GM23338 (cell line): ENCODE measurements at regions not wholly inside any gene's neighbourhood (a gene's known extent, or its start where the extent isn't known, plus 50 kb on each side); places are given as distances from the start of the nearest gene placed in this dataset.

Experiments
- ATAC-seq: fragments of 200-7000 bp; cut with Tn5 transposase; 3 replicates; pipeline ENCODE4 v1.9.1; 2020
- DNase-seq: peaks from one replicate; pipeline ENCODE4 v3.0.0-alpha.2; 2015; ENCODE audit warnings: low spot score
- H2AFZ ChIP-seq: fragments of 200-600 bp; sonication (generic); 2 replicates; pipeline ENCODE4 v1.8.0; 2016; ENCODE audit warnings: antibody characterized with exemption, mild to moderate bottlenecking, moderate library complexity
- H3F3A ChIP-seq: fragments of 200-600 bp; sonication (generic); replicated peaks from 2 replicates; pipeline ENCODE4 v1.8.0; 2017; ENCODE audit warnings: antibody characterized with exemption, mixed run types, low read depth
- H3K27ac ChIP-seq: fragments of 200-600 bp; sonication (generic); 2 replicates; pipeline ENCODE4 v1.6.1; 2016; ENCODE audit warnings: low read depth
- H3K27me3 ChIP-seq: fragments of 200-600 bp; sonication (generic); 2 replicates; pipeline ENCODE4 v1.8.0; 2016; ENCODE audit warnings: mild to moderate bottlenecking, mixed run types, moderate library complexity; ENCODE audit not compliant: insufficient read depth
- H3K36me3 ChIP-seq: fragments of 200-600 bp; sonication (generic); 2 replicates; pipeline ENCODE4 v1.8.0; 2016; ENCODE audit warnings: mild to moderate bottlenecking; ENCODE audit not compliant: insufficient read depth
- H3K4me1 ChIP-seq: fragments of 200-600 bp; sonication (generic); 2 replicates; pipeline ENCODE4 v1.8.0; 2016; ENCODE audit warnings: mild to moderate bottlenecking, moderate library complexity; ENCODE audit not compliant: insufficient read depth
- H3K4me2 ChIP-seq: fragments of 200-600 bp; sonication (generic); 2 replicates; pipeline ENCODE4 v1.7.1; 2017; ENCODE audit warnings: mixed run types
- H3K4me3 ChIP-seq: fragments of 200-600 bp; sonication (generic); 2 replicates; pipeline ENCODE4 v1.6.1; 2016; ENCODE audit warnings: mixed run types
- H3K79me2 ChIP-seq: fragments of 200-600 bp; sonication (generic); replicated peaks from 2 replicates; pipeline ENCODE4 v1.8.0; 2017; ENCODE audit warnings: mild to moderate bottlenecking; ENCODE audit not compliant: insufficient read depth
- H3K9me2 ChIP-seq: fragments of 200-600 bp; sonication (generic); 2 replicates; pipeline ENCODE4 v1.8.0; 2017; ENCODE audit not compliant: insufficient read depth
- H4K20me1 ChIP-seq: fragments of 200-600 bp; sonication (generic); replicated peaks from 2 replicates; pipeline ENCODE4 v1.8.0; 2017; ENCODE audit warnings: mild to moderate bottlenecking; ENCODE audit not compliant: insufficient read depth
- H3K27ac Mint-ChIP-seq: 2 replicates; pipeline ENCODE4 v1.8.0; 2020; ENCODE audit warnings: inconsistent platforms, mild to moderate bottlenecking, moderate library complexity, mixed read lengths
- H3K27me3 Mint-ChIP-seq: 3 replicates; pipeline ENCODE4 v1.8.0; 2022; ENCODE audit warnings: low read depth, mild to moderate bottlenecking, moderate library complexity, mixed read lengths, inconsistent platforms; ENCODE audit not compliant: insufficient read depth, poor library complexity
- H3K36me3 Mint-ChIP-seq: 3 replicates; pipeline ENCODE4 v1.8.0; 2021; ENCODE audit warnings: low read depth, mild to moderate bottlenecking, inconsistent platforms, moderate library complexity, mixed read lengths
- H3K4me1 Mint-ChIP-seq: 3 replicates; pipeline ENCODE4 v1.8.0; 2020; ENCODE audit warnings: mild to moderate bottlenecking, inconsistent platforms, mixed read lengths
- H3K4me3 Mint-ChIP-seq: 3 replicates; pipeline ENCODE4 v1.8.0; 2021; ENCODE audit warnings: moderate library complexity, mild to moderate bottlenecking, inconsistent platforms, mixed read lengths
- H3K9me3 Mint-ChIP-seq: 3 replicates; pipeline ENCODE4 v1.8.0; 2020; ENCODE audit warnings: moderate library complexity, mild to moderate bottlenecking, inconsistent platforms, mixed read lengths
- CREB1 ChIP-seq: fragments of 250-450 bp; sonication (Bioruptor Pico); IDR thresholded peaks from 2 replicates; pipeline ENCODE4 v1.5.0; 2020; ENCODE audit warnings: low read depth, mild to moderate bottlenecking, moderate library complexity
- JUNB ChIP-seq: IDR thresholded peaks from one replicate; pipeline ENCODE4 v1.6.1; 2016; ENCODE audit warnings: antibody characterized with exemption; ENCODE audit not compliant: unreplicated experiment
- POLR2AphosphoS5 ChIP-seq: IDR thresholded peaks from 2 replicates; pipeline ENCODE4 v1.6.1; 2016; ENCODE audit warnings: antibody characterized with exemption, low read depth
- STAT1 ChIP-seq: IDR thresholded peaks from one replicate; pipeline ENCODE4 v1.6.1; 2016; ENCODE audit warnings: antibody characterized with exemption; ENCODE audit not compliant: unreplicated experiment
- ZNF331 ChIP-seq: fragments of 250-450 bp; sonication (Bioruptor Pico); IDR thresholded peaks from 2 replicates; pipeline ENCODE4 v1.5.0; 2020; ENCODE audit warnings: low read depth, mild to moderate bottlenecking, moderate library complexity
- TF ChIP-seq, protein P1 (sequence below), 2 experiments: fragments of 200-600 bp in 1 of 2; sonication (generic) in 1 of 2; conservative IDR thresholded peaks; 2 replicates each; pipeline versions ENCODE4 v1.5.1 to v1.6.1; 2016 to 2017; ENCODE audit warnings: antibody characterized with exemption in 2 of 2, low read depth in 2 of 2, mild to moderate bottlenecking in 2 of 2, moderate library complexity in 1 of 2
- TF ChIP-seq, protein P2 (sequence below): fragments of 250-450 bp; sonication (Bioruptor Pico); IDR thresholded peaks from 2 replicates; pipeline ENCODE4 v1.5.0; 2020; ENCODE audit warnings: mild to moderate bottlenecking, moderate library complexity
- TF ChIP-seq, protein P3 (sequence below): IDR thresholded peaks from 2 replicates; pipeline ENCODE4 v1.6.1; 2016; ENCODE audit warnings: antibody characterized with exemption

DNA sequence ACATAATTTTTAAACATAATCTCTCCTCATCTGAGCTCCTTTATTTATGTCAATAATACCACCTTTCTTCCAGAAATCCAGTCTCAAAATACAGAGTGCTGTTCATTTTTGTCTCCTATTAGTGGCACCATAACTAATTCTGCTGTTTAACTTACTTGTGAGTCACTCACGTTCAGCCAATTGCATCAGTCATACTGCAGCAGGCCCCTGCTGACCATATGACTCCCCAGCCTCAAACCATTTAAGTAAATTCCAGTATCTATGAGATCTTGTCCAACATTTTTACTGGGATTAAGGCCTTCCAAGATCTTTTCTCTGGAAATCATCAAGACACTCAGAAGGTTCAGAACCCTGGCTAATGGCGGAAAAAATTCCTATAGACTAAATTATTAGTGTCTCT, 982.2 kb upstream of the MAP3K7 start (continued):
- TF ChIP-seq STAT1 (no peak), ZNF331 (CRISPR knock-in tag) (no peak), JUNB (no peak), CREB1 (CRISPR knock-in tag) (no peak), POLR2AphosphoS5 (no peak)
- TF ChIP-seq, protein P1, sequence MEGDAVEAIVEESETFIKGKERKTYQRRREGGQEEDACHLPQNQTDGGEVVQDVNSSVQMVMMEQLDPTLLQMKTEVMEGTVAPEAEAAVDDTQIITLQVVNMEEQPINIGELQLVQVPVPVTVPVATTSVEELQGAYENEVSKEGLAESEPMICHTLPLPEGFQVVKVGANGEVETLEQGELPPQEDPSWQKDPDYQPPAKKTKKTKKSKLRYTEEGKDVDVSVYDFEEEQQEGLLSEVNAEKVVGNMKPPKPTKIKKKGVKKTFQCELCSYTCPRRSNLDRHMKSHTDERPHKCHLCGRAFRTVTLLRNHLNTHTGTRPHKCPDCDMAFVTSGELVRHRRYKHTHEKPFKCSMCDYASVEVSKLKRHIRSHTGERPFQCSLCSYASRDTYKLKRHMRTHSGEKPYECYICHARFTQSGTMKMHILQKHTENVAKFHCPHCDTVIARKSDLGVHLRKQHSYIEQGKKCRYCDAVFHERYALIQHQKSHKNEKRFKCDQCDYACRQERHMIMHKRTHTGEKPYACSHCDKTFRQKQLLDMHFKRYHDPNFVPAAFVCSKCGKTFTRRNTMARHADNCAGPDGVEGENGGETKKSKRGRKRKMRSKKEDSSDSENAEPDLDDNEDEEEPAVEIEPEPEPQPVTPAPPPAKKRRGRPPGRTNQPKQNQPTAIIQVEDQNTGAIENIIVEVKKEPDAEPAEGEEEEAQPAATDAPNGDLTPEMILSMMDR (conservative IDR thresholded peaks at IDR 0.05; ENCODE audit: low read depth in 2 of 2): no peak
- TF ChIP-seq, protein P2, sequence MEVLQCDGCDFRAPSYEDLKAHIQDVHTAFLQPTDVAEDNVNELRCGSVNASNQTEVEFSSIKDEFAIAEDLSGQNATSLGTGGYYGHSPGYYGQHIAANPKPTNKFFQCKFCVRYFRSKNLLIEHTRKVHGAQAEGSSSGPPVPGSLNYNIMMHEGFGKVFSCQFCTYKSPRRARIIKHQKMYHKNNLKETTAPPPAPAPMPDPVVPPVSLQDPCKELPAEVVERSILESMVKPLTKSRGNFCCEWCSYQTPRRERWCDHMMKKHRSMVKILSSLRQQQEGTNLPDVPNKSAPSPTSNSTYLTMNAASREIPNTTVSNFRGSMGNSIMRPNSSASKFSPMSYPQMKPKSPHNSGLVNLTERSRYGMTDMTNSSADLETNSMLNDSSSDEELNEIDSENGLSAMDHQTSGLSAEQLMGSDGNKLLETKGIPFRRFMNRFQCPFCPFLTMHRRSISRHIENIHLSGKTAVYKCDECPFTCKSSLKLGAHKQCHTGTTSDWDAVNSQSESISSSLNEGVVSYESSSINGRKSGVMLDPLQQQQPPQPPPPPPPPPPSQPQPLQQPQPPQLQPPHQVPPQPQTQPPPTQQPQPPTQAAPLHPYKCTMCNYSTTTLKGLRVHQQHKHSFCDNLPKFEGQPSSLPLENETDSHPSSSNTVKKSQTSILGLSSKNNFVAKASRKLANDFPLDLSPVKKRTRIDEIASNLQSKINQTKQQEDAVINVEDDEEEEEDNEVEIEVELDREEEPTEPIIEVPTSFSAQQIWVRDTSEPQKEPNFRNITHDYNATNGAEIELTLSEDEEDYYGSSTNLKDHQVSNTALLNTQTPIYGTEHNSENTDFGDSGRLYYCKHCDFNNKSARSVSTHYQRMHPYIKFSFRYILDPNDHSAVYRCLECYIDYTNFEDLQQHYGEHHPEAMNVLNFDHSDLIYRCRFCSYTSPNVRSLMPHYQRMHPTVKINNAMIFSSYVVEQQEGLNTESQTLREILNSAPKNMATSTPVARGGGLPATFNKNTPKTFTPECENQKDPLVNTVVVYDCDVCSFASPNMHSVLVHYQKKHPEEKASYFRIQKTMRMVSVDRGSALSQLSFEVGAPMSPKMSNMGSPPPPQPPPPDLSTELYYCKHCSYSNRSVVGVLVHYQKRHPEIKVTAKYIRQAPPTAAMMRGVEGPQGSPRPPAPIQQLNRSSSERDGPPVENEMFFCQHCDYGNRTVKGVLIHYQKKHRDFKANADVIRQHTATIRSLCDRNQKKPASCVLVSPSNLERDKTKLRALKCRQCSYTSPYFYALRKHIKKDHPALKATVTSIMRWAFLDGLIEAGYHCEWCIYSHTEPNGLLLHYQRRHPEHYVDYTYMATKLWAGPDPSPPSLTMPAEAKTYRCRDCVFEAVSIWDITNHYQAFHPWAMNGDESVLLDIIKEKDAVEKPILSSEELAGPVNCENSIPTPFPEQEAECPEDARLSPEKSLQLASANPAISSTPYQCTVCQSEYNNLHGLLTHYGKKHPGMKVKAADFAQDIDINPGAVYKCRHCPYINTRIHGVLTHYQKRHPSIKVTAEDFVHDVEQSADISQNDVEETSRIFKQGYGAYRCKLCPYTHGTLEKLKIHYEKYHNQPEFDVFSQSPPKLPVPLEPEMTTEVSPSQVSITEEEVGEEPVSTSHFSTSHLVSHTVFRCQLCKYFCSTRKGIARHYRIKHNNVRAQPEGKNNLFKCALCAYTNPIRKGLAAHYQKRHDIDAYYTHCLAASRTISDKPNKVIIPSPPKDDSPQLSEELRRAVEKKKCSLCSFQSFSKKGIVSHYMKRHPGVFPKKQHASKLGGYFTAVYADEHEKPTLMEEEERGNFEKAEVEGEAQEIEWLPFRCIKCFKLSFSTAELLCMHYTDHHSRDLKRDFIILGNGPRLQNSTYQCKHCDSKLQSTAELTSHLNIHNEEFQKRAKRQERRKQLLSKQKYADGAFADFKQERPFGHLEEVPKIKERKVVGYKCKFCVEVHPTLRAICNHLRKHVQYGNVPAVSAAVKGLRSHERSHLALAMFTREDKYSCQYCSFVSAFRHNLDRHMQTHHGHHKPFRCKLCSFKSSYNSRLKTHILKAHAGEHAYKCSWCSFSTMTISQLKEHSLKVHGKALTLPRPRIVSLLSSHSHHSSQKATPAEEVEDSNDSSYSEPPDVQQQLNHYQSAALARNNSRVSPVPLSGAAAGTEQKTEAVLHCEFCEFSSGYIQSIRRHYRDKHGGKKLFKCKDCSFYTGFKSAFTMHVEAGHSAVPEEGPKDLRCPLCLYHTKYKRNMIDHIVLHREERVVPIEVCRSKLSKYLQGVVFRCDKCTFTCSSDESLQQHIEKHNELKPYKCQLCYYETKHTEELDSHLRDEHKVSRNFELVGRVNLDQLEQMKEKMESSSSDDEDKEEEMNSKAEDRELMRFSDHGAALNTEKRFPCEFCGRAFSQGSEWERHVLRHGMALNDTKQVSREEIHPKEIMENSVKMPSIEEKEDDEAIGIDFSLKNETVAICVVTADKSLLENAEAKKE (CRISPR knock-in tag): no peak

DNA sequence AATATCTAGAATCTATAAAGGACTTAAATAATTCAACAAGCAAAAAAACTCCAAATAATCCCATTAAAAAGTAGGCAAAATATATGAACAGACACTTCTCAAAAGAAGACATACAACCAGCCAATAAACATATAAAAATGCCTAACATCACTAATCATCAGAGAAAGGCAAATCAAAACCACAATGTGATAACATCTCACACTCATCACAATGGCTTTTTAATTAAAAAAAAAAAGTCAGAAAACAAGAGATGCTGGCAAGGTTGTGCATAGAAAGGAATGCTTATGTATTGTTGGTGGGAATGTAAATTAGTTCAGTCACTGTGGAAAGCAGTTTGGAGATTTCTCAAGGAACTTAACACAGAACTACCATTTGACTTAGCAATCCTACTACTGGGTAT, 979.6 kb upstream of the MAP3K7 start:
- H3K27ac ChIP-seq: no peak overlapping the region
- DNase-seq (no peak), ATAC-seq (no peak)
- Mint-ChIP-seq H3K27me3 (no peaks in the 10 kb centered on the region), H3K4me1 (no peaks in the 10 kb centered on the region), H3K9me3 (no peaks in the 10 kb centered on the region; the same call in 1 of the 3 replicates), H3K4me3 (no peak overlapping the region), H3K36me3 (no peaks in the 10 kb centered on the region), H3K27ac (no peak overlapping the region)
- no peak for TF ChIP-seq POLR2AphosphoS5
- TF ChIP-seq STAT1: no peak
- TF ChIP-seq, protein P3, sequence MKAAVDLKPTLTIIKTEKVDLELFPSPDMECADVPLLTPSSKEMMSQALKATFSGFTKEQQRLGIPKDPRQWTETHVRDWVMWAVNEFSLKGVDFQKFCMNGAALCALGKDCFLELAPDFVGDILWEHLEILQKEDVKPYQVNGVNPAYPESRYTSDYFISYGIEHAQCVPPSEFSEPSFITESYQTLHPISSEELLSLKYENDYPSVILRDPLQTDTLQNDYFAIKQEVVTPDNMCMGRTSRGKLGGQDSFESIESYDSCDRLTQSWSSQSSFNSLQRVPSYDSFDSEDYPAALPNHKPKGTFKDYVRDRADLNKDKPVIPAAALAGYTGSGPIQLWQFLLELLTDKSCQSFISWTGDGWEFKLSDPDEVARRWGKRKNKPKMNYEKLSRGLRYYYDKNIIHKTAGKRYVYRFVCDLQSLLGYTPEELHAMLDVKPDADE: no peak
- no peaks in the 10 kb centered on the region for H3F3A ChIP-seq
- H3K79me2 ChIP-seq: no peaks in the 10 kb centered on the region
- H3K36me3 ChIP-seq: no peaks in the 10 kb centered on the region
- H4K20me1 ChIP-seq: no peaks in the 10 kb centered on the region
- H3K4me2 ChIP-seq: no peak overlapping the region
- H2AFZ ChIP-seq: no peak overlapping the region
- H3K27me3 ChIP-seq: no peaks in the 10 kb centered on the region
- H3K9me2 ChIP-seq: peaks cover 6% of the 10 kb centered on the region; the same call in 1 of the 2 replicates
- no peaks in the 10 kb centered on the region for H3K4me1 ChIP-seq
- H3K4me3 ChIP-seq: no peak overlapping the region
